ENCODE measurements at regions not wholly inside any gene's neighbourhood (a gene's known extent, or its start where the extent isn't known, plus 50 kb on each side); places are given as distances from the start of the nearest gene placed in this dataset.

DNA sequence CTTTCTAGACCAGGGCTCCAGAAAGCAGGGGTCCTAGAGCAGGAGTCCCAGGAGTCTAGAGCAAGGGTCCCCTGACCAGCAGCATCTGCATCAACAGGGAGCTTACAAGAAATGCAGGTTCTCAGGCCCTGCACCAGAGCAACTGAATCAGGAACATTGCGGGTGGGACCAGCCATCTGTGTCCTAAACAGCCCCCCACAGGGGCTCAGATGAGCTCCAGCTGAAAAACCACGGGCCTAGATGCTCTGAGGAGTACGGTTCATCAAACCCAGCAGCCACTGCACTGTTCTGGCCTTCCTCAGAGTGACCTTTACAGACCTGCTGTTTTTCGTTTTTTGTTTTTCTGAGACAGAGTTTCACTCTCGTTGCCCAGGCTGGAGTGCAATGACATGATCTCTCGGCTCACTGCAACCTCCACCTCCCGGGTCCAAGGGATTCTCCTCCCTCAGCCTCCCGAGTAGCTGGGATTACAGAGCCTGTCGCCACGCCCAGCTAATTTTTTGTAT, 438.2 kb downstream of the SOX9 start:
- no peak overlapping the region for H3K27ac ChIP-seq
- no peak overlapping the region for H3K4me3 ChIP-seq
- H3K36me3 ChIP-seq = no peaks in the 10 kb centered on the region
- TF ChIP-seq, protein P1, sequence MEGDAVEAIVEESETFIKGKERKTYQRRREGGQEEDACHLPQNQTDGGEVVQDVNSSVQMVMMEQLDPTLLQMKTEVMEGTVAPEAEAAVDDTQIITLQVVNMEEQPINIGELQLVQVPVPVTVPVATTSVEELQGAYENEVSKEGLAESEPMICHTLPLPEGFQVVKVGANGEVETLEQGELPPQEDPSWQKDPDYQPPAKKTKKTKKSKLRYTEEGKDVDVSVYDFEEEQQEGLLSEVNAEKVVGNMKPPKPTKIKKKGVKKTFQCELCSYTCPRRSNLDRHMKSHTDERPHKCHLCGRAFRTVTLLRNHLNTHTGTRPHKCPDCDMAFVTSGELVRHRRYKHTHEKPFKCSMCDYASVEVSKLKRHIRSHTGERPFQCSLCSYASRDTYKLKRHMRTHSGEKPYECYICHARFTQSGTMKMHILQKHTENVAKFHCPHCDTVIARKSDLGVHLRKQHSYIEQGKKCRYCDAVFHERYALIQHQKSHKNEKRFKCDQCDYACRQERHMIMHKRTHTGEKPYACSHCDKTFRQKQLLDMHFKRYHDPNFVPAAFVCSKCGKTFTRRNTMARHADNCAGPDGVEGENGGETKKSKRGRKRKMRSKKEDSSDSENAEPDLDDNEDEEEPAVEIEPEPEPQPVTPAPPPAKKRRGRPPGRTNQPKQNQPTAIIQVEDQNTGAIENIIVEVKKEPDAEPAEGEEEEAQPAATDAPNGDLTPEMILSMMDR (IDR thresholded peaks at IDR 0.05) = no peak
- no peak for DNase-seq
- no peak for ATAC-seq
- intact Hi-C loops (cut with DNase I) = no loop called here
- no peaks in the 10 kb centered on the region for H3K9me3 ChIP-seq
- H3K4me1 ChIP-seq = no peaks in the 10 kb centered on the region
- H3K27me3 ChIP-seq = no peaks in the 10 kb centered on the region

DNA sequence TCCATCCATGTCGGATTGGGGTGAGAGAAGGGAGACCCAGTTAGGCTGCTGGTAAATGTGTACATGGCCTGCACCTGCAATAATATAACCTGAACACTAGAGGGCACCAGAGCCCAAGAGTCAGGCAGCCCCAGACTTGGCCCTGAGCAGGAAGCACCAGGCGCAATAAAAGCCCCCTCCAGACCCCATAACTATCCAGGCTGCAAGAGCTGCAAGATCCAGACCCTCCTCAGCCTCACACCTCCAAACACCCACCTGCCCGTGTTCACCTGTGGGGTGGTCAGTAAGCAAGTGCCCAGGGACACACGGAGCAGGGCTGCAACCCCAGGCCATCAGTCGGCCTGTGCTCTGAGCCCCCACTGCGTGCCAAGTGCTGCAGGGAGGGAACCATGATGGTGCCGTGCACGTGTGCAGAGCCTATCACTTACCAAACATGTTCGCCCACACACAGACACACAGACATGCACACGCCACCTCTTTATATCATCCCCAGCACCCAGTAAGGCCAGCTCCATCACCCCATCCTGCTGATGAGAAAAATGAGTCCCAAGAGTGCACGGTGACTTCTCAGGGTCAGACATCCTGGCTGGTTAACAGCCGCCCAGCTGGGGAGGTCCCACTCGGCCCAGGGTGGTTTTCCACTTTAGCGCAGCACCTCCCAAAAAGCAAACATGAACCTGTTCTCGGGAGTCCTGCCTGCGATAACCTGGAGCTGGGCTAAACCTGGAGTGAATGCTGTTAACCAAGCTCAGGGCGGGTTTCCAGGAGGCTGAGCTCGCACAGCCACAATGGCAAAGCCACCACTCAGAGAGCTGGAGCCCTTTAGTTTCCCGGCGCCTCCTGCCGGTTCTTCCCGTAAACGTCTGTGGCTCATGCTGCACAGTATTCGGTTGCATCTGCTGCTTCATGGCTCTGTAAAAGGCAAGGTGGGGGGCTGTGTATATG, 439.8 kb downstream of the SOX9 start:
- Histone ChIP-seq H3K27ac (no peak overlapping the region), H3K4me1 (no peaks in the 10 kb centered on the region), H3K27me3 (no peaks in the 10 kb centered on the region), H3K9me3 (no peaks in the 10 kb centered on the region), H3K4me3 (no peak overlapping the region), H3K36me3 (no peaks in the 10 kb centered on the region)
- intact Hi-C loops (cut with DNase I) = no loop called here
- TF ChIP-seq, protein P1 (IDR thresholded peaks at IDR 0.05) = peak; percentile 84
- DNase-seq = peak; percentile 88
- ATAC-seq = peak; percentile 83

DNA sequence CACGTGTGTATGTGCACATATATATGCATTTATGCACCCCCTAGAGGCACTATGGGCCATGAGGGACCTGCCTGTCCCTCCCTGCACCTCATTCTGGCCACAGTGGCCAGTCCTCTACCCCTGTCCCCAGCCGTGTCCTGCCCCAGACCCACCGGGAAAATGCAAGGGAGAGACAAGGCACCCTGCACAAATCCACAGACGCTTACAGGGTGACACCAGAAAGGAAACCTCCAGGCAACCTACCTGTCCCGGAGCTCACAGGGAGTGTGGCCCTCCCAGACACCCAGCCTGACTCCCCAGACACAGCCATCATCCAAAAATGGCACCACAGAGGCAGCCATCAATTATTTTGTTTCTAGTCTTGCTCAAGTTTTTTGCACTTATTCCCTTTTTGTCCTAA, 440.4 kb downstream of the SOX9 start:
- H3K4me3 ChIP-seq = no peak overlapping the region
- H3K36me3 ChIP-seq = no peaks in the 10 kb centered on the region
- TF ChIP-seq, protein P1 (IDR thresholded peaks at IDR 0.05) = no peak
- H3K27me3 ChIP-seq = no peaks in the 10 kb centered on the region
- no peak overlapping the region for H3K27ac ChIP-seq
- intact Hi-C loops (cut with DNase I) = no loop called here
- H3K9me3 ChIP-seq = no peaks in the 10 kb centered on the region
- ATAC-seq = no peak
- H3K4me1 ChIP-seq = no peaks in the 10 kb centered on the region
- no peak for DNase-seq

DNA sequence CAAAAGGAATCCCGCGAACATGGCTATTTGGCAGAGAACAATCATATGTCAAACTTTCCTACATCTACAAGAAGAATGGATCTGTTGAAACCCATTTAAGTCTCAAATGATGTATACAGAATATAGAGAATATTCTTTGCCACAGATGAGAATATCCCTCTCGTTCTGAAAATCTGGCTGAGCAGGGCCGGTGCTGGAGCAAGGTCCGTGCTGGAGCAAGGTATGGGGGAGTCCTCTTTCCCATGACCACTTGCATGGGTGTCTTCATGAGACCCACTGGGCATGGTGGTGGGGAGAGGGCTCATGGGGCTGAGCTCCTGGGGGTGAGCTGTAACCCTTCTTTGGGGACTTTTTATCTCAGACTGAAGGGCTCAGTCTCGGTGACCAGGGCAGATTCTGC, 440.9 kb downstream of the SOX9 start:
- TF ChIP-seq, protein P1 (IDR thresholded peaks at IDR 0.05) = no peak
- Histone ChIP-seq H3K27me3 (no peaks in the 10 kb centered on the region), H3K36me3 (no peaks in the 10 kb centered on the region), H3K27ac (no peak overlapping the region), H3K9me3 (no peaks in the 10 kb centered on the region), H3K4me1 (no peaks in the 10 kb centered on the region), H3K4me3 (no peak overlapping the region)
- intact Hi-C loops (cut with DNase I) = no loop called here
- DNase-seq (no peak), ATAC-seq (no peak)

DNA sequence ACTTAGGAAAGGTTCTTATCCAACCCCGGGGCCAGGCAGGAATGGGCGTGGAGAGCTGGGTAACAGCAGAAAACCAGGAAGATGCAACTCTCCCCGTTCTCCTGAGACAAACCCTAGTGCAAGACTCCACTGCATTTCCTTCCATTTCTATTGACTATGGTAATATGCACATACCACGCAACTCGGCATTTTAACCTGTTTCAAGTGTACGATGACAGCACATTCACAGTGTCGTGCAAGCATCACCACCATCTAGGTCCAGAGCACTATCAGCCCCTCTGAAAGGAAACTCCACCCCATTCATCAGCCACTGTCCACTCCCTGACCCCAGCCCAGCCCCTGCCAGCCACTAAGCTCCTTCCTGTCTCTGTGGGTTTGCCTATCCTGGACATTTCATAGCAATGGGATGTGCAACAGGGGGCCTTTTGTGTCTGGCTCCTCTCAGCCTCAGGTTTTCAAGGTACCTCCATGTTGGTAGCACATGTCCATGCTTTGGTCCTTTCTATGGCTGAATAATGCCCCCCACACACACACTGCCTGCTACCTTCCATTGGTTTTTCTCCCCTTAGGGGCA, 441.9 kb downstream of the SOX9 start:
- TF ChIP-seq, protein P1 (IDR thresholded peaks at IDR 0.05) = no peak
- H3K9me3 ChIP-seq = no peaks in the 10 kb centered on the region
- DNase-seq = no peak
- intact Hi-C loops (cut with DNase I) = no loop called here
- H3K27ac ChIP-seq = no peak overlapping the region
- H3K36me3 ChIP-seq = no peaks in the 10 kb centered on the region
- no peak overlapping the region for H3K4me3 ChIP-seq
- H3K4me1 ChIP-seq = no peaks in the 10 kb centered on the region
- no peak for ATAC-seq
- no peaks in the 10 kb centered on the region for H3K27me3 ChIP-seq
